Left ventricle myocardium inferior (tissue), 1 donor: ENCODE measurements at regions not wholly inside any gene's neighbourhood (a gene's known extent, or its start where the extent isn't known, plus 50 kb on each side); places are given as distances from the start of the nearest gene placed in this dataset.
A peak's percentile ranks its signal among the peaks of the same experiment; 100 is the strongest.

ENCODE experiments used
- DNase-seq: peaks from one replicate; pipeline ENCODE4 v3.0.0-alpha.2; 2020
- H3K27ac ChIP-seq: fragments of 200-600 bp; replicated peaks from 2 replicates; pipeline ENCODE4 v1.8.0; 2021
- H3K27me3 ChIP-seq: fragments of 200-600 bp; 2 replicates; pipeline ENCODE4 v1.8.0; 2021; ENCODE audit warnings: low read depth
- H3K36me3 ChIP-seq: fragments of 200-600 bp; 2 replicates; pipeline ENCODE4 v1.8.0; 2021
- H3K4me1 ChIP-seq: fragments of 200-600 bp; 2 replicates; pipeline ENCODE4 v1.8.0; 2021
- H3K4me3 ChIP-seq: fragments of 200-600 bp; 2 replicates; pipeline ENCODE4 v1.8.0; 2021; ENCODE audit warnings: mild to moderate bottlenecking, moderate library complexity
- H3K9me3 ChIP-seq: fragments of 200-600 bp; replicated peaks from 2 replicates; pipeline ENCODE4 v1.8.0; 2021
- CTCF ChIP-seq: fragments of 200-600 bp; IDR thresholded peaks from 2 replicates; pipeline ENCODE4 v1.8.0; 2021; ENCODE audit warnings: antibody characterized with exemption, mild to moderate bottlenecking, borderline replicate concordance
- intact Hi-C: fragments of 100-400 bp; cut with micrococcal nuclease; formaldehyde crosslinking; loops from one replicate; pipeline ENCODE4 v1.11.0; 2022
- donor health status: DM: no; HTN: yes; CAD: no; lungs with severe emphysema.

- Histone ChIP-seq H3K27ac (no peak overlapping the region), H3K9me3 (no peaks in the 10 kb centered on the region), H3K4me1 (no peaks in the 10 kb centered on the region), H3K27me3 (no peaks in the 10 kb centered on the region), H3K4me3 (no peak overlapping the region), H3K36me3 (no peaks in the 10 kb centered on the region)
- no peak for DNase-seq
- TF ChIP-seq CTCF, result no peak
- intact Hi-C loops, result no loop called here
Measured at GRCh38 chr13:39935155-39935554, 279.7 kb downstream of the COG6 start.

- no peak overlapping the region for H3K27ac ChIP-seq
- intact Hi-C loops, result no loop called here
- H3K9me3 ChIP-seq, result no peaks in the 10 kb centered on the region
- H3K27me3 ChIP-seq, result no peaks in the 10 kb centered on the region
- H3K36me3 ChIP-seq, result no peaks in the 10 kb centered on the region
- no peak for DNase-seq
- H3K4me3 ChIP-seq, result no peak overlapping the region
- peaks cover 14% of the 10 kb centered on the region for H3K4me1 ChIP-seq
- no peak for TF ChIP-seq CTCF
Measured at GRCh38 chr13:39938596-39938995, 283.1 kb downstream of the COG6 start.

GRCh38 chr13:39941236-39941635, 285.8 kb downstream of the COG6 start:
- H3K4me3 ChIP-seq, result no peak overlapping the region
- H3K27ac ChIP-seq, result no peak overlapping the region
- H3K36me3 ChIP-seq, result no peaks in the 10 kb centered on the region
- H3K4me1 ChIP-seq, result peaks cover 20% of the 10 kb centered on the region
- no peak for DNase-seq
- no peaks in the 10 kb centered on the region for H3K9me3 ChIP-seq
- intact Hi-C loops, result no loop called here
- no peaks in the 10 kb centered on the region for H3K27me3 ChIP-seq
- TF ChIP-seq CTCF, result no peak

GRCh38 chr13:39941911-39942551, 286.6 kb downstream of the COG6 start:
- H3K4me1 ChIP-seq, result peaks cover 20% of the 10 kb centered on the region
- DNase-seq, result no peak
- intact Hi-C loops, result no loop called here
- H3K36me3 ChIP-seq, result no peaks in the 10 kb centered on the region
- H3K9me3 ChIP-seq, result no peaks in the 10 kb centered on the region
- H3K27ac ChIP-seq, result no peak overlapping the region
- TF ChIP-seq CTCF, result no peak
- H3K27me3 ChIP-seq, result no peaks in the 10 kb centered on the region
- no peak overlapping the region for H3K4me3 ChIP-seq

GRCh38 chr13:39942552-39943273, 287.3 kb downstream of the COG6 start:
- Histone ChIP-seq H3K4me3 (no peak overlapping the region), H3K9me3 (no peaks in the 10 kb centered on the region), H3K27me3 (no peaks in the 10 kb centered on the region), H3K4me1 (peaks cover 20% of the 10 kb centered on the region), H3K27ac (no peak overlapping the region), H3K36me3 (no peaks in the 10 kb centered on the region)
- intact Hi-C loops, result no loop called here
- TF ChIP-seq CTCF, result peak; percentile 94
- peak; percentile 46 for DNase-seq
